GOT3 (cell line): ENCODE measurements at regions not wholly inside any gene's neighbourhood (a gene's known extent, or its start where the extent isn't known, plus 50 kb on each side); places are given as distances from the start of the nearest gene placed in this dataset.

Experiments
- DNase-seq: peaks from one replicate; lab custom pipeline; 2025; ENCODE audit warnings: mixed read lengths; lab: John Stamatoyannopoulos, UW

- DNase-seq = no peak
Measured at GRCh38 chr1:222038971-222039370, 297.1 kb upstream of the DUSP10 start.

- DNase-seq = no peak
Measured at GRCh38 chr1:222037720-222038119, 295.8 kb upstream of the DUSP10 start.

- no peak for DNase-seq
Measured at GRCh38 chr1:222034790-222035189, 292.9 kb upstream of the DUSP10 start.

GRCh38 chr1:222033450-222033849 lies 291.6 kb upstream of the DUSP10 start:
- no peak for DNase-seq

GRCh38 chr1:222031318-222031717 lies 289.4 kb upstream of the DUSP10 start:
- no peak for DNase-seq

- no peak for DNase-seq
Measured at GRCh38 chr1:222028676-222029075, 286.8 kb upstream of the DUSP10 start.

DNA sequence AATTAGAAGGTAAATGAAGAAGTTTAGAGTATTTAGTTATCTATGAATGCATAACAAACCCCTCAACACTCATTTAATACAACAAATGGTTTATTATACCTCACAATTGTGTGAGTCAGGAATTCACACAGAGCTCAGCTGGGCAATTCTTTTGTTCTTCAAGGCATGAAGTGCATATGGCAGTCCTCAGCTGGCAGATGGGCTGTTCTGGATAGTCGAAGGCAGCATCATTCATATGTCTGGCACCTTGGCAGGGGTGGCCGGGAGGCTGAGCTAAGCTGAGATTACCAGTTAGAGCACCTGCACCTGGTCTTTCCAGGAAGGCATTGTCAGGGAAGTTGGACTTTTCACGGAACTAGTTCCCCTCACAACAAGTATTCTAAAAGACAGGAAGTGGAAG lies 286.2 kb upstream of the DUSP10 start:
- no peak for DNase-seq

DNA sequence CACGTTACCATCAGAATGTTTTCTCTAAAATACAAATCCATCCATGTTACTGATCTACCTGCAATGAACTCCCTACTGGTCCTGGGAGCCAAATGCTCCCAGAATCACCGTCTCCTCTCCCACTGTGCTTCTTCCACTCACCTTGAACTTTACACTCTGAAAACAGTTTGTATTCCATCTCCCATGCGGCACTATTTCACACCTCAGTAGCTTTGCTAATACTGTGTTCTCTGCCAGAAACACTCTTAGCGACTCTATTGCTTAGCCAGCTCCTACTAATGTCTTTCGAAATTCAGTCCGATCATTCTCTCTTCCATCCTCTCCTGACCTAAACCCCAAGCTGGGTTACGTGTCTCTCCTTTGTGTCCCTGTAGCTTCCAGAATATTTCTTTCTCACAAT lies 284.4 kb upstream of the DUSP10 start:
- no peak for DNase-seq

- no peak for DNase-seq
Measured at GRCh38 chr1:222023025-222023424, 281.1 kb upstream of the DUSP10 start.

DNA sequence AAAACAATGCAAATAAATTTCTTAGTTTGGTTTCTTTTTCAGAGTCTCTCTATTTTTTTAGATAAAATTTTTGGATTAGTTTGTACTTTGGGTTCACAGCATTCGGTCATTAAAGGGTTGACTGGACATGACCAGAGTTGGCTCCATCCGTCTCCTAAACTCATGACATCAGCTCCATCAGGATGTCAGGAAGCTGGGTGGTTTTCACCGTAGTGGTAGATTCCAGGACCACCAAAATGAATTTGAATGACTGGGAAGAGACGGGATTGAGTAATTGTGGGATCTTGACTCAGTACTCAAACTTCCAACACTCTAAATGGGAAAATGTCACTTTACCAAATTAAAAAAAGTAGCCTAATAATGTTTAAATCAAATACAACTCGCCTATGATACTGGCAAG lies 279.2 kb upstream of the DUSP10 start:
- no peak for DNase-seq

DNA sequence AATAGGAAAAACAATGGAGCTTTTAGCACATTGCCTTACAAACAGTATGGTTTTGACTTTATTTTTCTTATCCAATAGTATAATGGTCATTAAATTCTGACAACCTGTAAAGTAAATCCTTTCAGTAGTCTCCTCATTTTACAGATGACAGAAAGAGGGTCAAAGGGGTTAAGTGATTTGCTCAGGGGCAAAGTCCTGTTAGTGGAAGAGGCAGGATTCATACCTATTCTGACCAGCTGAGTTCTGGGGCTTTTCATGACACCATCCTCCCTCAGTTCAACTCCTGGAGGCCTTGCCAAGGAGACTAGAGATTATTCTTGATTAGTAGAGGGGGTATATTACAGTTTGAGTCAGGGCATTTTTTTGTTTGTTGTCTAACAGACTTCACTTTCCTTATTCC lies 278.7 kb upstream of the DUSP10 start:
- DNase-seq = no peak

- DNase-seq = no peak
Measured at GRCh38 chr1:222019029-222019428, 277.1 kb upstream of the DUSP10 start.

GRCh38 chr1:222018041-222018440 lies 276.2 kb upstream of the DUSP10 start:
- DNase-seq = no peak

GRCh38 chr1:222015686-222016085 lies 273.8 kb upstream of the DUSP10 start:
- DNase-seq = no peak

DNA sequence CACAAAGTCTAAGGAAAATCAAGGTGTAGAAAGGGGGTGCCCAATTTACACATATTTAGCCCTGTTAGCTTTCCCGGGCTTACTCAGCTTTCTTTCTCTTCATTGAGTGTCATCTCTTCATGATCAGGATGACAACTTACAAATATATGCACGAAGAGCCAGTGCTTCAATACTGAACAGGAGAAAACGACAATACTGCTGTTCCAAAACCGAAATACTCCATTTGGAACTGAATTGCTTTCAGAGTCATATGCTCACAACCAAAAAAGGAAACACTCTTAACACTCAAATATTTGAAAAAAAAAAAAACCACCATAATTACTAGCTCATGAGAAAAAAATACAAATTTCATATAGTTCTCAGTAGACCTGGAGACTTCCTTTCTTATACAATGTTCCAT lies 272.1 kb upstream of the DUSP10 start:
- DNase-seq = no peak

DNA sequence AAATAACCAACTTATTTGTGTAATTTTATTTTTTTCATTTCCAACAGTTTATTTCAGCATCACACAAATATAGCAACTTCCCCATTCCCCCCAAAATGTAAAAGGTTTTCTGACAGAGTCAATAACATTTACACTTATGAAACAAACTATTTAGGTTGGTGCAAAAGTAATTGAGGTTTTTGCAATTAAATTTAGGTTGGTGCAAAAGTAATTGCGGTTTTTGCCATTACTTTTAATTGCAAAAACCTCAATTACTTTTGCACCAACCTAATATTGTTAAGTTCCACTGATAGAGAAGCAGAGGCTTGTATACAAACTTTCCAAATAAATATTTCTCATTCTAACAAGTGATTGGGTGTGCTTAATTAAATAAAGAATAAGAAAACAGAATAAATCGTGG lies 270.9 kb upstream of the DUSP10 start:
- no peak for DNase-seq

DNA sequence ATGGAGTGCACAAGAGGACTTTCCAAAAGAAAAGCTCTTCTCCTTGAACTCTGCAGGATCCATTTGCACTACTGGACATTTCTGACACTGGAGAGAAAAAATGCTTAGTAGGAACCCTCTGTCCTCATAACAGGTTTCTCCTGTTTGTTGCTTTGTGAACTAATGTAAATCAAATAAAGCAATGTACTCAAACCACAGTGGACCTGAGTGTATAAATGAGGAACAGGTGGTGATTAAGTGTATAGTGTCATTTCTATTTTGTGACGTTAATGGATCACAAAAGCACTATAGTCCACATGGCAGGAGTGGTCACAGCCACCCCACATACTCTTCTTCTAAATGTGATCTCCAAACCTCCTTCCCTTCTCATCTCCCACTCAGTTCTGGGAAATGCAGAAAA lies 268.4 kb upstream of the DUSP10 start:
- DNase-seq = no peak

- no peak for DNase-seq
Measured at GRCh38 chr1:222009105-222009730, 267.3 kb upstream of the DUSP10 start.

- no peak for DNase-seq
Measured at GRCh38 chr1:222006715-222007114, 264.8 kb upstream of the DUSP10 start.

GRCh38 chr1:222004784-222005183 lies 262.9 kb upstream of the DUSP10 start:
- DNase-seq = no peak

- DNase-seq = no peak
Measured at GRCh38 chr1:222004034-222004433, 262.1 kb upstream of the DUSP10 start.

- DNase-seq = no peak
Measured at GRCh38 chr1:222002503-222002902, 260.6 kb upstream of the DUSP10 start.

- no peak for DNase-seq
Measured at GRCh38 chr1:222000131-222000530, 258.2 kb upstream of the DUSP10 start.

DNA sequence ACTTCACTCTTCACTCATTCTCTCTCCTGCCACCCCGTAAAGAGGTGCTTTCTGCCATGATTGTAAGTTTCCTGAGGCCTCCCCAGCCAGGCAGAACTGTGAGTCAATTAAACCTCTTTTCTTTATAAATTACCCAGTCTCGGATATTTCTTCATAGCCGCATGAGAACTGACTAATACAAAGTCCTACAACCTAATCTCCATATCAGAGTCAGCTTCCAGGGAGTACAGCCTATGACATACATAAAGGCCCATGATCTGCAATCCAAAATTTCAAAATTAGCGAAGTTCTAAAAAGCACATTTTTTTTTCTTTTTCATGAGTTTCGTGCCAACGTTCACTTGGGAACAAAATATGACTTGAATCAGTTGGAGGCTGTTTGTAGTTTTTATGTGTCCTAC lies 256.9 kb upstream of the DUSP10 start:
- DNase-seq = no peak

GRCh38 chr1:221998186-221998612 lies 256.3 kb upstream of the DUSP10 start:
- no peak for DNase-seq
